GM23248 (cell line): ENCODE measurements at regions not wholly inside any gene's neighbourhood (a gene's known extent, or its start where the extent isn't known, plus 50 kb on each side); places are given as distances from the start of the nearest gene placed in this dataset.

Experiments
- EZH2 ChIP-seq: fragments of 200-600 bp; sonication (generic); IDR thresholded peaks from 2 replicates; pipeline ENCODE4 v1.6.1; 2018; ENCODE audit warnings: antibody characterized with exemption, mild to moderate bottlenecking; ENCODE audit not compliant: insufficient read depth, poor library complexity, severe bottlenecking
- EZH2phosphoT487 ChIP-seq: fragments of 200-600 bp; sonication (generic); IDR thresholded peaks from 2 replicates; pipeline ENCODE4 v1.6.1; 2018; ENCODE audit warnings: antibody characterized with exemption, moderate library complexity, mild to moderate bottlenecking, low read depth; ENCODE audit not compliant: insufficient read depth

- no peak for TF ChIP-seq EZH2
- TF ChIP-seq EZH2phosphoT487: no peak
Measured at GRCh38 chr18:5668087-5668715, 124.4 kb upstream of the EPB41L3 start.
